GM12892 (cell line): ENCODE measurements at regions not wholly inside any gene's neighbourhood (a gene's known extent, or its start where the extent isn't known, plus 50 kb on each side); places are given as distances from the start of the nearest gene placed in this dataset.

ENCODE experiments used
- POLR2A ChIP-seq: IDR thresholded peaks from 2 replicates; pipeline ENCODE4 v1.6.1; 2011; ENCODE audit warnings: low read depth, low read length, control low read depth
- POLR2AphosphoS5 ChIP-seq: IDR thresholded peaks from 2 replicates; pipeline ENCODE4 v1.6.1; 2011; ENCODE audit warnings: low read depth, low read length, control low read depth
- TAF1 ChIP-seq: IDR thresholded peaks from 2 replicates; pipeline ENCODE4 v1.6.1; 2011; ENCODE audit warnings: low read depth, mild to moderate bottlenecking, control low read depth, low read length, borderline replicate concordance

DNA sequence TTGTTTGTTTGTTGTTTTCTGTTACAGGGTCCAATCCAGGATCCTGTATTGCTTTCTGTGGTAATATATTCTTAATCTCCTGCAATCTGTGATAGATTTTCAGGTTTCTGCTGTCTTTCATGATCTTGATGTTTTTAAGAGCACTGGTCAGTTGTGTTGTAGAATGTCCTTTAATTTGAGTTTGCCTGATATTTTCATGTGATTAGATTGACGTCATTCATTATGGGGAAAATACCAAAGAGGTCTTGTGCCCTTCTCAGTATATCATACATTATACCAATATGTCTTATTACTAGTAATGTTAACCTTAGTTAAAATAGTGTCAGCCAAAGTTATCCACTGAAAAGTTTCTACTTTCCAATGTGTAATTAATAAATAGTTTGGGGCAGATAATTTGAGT lies 929.3 kb downstream of the PCDH19 start:
- TF ChIP-seq POLR2AphosphoS5 = no peak
- no peak for TF ChIP-seq POLR2A
- no peak for TF ChIP-seq TAF1
